NOMO-1 treated with DMSO at 0.1 percent for 48 hours (cell line): ENCODE measurements at regions not wholly inside any gene's neighbourhood (a gene's known extent, or its start where the extent isn't known, plus 50 kb on each side); places are given as distances from the start of the nearest gene placed in this dataset.

Experiments used
- DNase-seq: peaks from one replicate; lab custom pipeline; 2025; ENCODE audit not compliant: unreplicated experiment; lab: John Stamatoyannopoulos, UW

GRCh38 chr1:65741993-65742392 lies 50.7 kb upstream of the PDE4B start:
- DNase-seq: no peak
